Suppressor macrophage (primary cell): ENCODE measurements at regions not wholly inside any gene's neighbourhood (a gene's known extent, or its start where the extent isn't known, plus 50 kb on each side); places are given as distances from the start of the nearest gene placed in this dataset.

Experiments used
- DNase-seq, 4 experiments: peaks; one replicate each; pipeline ENCODE4 v3.0.0-alpha.2; 2020 to 2022

DNA sequence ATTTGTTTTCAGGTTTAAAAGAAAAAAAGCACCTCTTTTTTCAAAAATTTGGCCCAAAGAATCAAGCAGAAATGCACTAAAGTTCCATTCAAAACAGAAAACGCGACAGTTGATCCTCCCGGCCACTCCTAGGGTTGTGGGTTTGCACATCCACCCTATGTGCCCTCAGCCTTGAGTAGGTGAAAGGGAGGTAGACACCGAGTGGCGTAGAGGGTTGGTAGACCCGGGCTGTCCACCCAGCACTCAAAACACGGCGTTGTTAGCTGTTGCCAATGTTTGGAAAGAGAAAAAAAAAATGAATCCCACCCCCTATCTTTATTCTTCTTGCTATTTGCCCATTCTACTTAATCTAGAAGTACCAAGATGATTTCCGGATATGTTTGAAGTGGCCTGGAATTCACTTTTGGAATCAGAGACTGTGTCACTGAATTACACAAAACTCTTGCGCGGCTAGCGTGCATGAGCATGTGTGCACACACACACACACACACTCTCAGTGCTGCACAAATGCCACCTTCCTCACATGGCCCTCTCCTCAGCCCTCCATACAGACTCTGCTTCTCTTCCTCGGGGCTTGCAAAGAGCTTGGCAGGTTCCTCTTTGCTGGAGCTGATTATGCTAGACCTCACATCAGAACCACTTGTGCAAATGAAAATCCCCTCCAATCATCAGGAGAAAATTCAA lies 110.2 kb upstream of the HAND1 start:
- DNase-seq: no peak

DNA sequence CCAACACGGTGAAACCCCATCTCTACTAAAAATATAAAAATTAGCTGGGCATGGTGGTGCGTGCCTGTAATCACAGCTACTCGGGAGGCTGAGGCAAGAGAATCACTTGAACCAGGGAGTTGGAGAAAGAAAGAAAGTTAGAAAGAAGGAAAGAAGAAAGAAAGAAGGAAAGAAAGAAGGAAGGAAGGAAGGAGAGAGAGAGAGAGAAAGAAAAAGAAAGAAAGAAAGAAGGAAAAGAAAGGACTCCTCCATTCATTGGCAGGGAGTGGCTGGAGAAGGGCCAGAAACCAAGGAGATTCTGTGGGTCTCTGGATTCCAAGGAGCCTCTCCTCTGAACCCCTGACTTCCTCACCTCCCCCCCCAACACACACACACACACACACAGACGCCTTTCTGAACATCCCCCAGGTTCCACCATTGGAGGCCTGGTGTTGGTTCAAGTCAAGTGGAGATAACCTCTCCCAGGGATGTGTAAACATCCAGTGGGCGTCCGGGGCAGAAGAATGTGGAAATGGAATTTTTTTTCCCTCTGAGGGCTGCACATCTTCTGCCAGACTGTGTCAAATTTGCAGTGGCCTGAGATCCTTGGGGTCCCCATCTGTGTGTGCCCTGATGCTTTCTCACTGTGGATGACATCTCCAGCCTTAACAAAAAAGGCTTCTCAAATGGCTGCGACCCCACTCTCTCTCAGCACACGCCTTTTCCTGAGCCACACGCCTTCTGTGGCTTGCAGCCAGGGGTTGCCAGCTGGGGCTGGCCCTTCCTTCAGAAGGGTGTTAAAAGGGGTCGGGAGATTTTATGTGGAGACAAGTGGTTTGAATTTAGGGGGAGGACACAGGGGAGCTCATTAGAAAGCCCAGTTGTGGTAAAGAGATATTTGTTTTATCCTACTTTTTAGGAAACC lies 109.3 kb upstream of the HAND1 start:
- no peak for DNase-seq

DNA sequence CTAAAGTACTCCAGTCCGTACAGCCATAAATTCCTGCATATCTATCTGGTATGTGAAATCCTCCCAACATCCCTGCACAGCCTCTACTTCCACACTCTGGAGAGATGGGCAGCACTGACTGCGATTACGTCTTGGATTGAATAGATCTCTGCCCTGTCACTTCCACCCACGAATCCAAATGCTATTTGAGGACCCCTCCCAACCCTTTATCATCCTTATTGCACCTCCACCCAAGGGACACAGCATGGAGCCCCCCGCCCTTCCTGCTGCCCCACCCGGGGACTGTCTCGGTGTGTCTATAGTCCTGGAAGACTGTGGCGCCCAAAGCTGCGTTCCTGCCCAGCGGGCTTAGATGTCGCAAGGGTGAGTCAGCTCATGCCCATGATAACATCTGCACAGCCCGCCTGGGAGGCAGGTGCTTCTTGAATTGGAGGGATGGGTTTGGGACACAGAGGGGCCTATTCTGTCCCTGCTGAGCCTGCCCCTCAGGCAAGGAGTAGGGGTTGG lies 105.7 kb upstream of the HAND1 start:
- DNase-seq: no peak

DNA sequence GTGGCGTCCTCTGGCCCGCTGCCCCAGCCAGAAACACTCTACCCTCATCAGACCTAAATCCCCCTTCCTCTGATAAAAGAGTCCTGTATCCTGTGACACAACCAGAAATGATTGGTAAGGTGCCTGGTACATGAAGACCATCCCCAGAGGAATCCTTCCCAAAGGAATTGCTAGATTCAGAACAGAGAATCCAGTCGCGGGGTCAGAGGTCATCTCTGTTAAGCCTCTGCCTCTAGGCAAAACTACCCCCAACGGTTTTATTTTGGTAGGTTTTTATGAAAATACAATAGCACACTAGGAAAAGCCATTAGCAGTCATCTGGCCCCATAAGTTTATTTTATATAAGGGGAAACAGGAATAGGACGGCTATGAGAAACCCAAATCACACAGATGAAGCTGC lies 102.4 kb upstream of the HAND1 start:
- DNase-seq: no peak

DNA sequence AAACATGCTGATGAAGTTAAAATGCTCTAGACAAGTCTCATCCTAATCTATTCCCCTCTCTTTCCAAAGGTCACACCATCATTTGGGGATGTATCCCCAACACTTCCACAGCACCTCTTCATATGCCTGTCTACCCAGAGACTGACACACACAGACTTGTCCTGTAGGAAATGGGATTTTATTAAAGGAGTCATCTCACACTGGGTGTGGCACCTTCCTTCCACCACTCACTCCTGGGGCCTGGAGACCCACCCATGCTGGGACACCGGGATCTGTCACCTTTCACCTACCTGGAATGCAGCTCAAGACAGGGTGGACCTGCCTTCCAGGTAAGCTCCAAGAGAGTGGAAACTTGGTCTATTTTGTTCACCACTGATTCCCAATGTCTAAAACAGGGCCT lies 99.4 kb upstream of the HAND1 start:
- no peak for DNase-seq

- DNase-seq: no peak
These were observed 98.4 kb upstream of the HAND1 start for GRCh38 chr5:154576429-154576806.

DNA sequence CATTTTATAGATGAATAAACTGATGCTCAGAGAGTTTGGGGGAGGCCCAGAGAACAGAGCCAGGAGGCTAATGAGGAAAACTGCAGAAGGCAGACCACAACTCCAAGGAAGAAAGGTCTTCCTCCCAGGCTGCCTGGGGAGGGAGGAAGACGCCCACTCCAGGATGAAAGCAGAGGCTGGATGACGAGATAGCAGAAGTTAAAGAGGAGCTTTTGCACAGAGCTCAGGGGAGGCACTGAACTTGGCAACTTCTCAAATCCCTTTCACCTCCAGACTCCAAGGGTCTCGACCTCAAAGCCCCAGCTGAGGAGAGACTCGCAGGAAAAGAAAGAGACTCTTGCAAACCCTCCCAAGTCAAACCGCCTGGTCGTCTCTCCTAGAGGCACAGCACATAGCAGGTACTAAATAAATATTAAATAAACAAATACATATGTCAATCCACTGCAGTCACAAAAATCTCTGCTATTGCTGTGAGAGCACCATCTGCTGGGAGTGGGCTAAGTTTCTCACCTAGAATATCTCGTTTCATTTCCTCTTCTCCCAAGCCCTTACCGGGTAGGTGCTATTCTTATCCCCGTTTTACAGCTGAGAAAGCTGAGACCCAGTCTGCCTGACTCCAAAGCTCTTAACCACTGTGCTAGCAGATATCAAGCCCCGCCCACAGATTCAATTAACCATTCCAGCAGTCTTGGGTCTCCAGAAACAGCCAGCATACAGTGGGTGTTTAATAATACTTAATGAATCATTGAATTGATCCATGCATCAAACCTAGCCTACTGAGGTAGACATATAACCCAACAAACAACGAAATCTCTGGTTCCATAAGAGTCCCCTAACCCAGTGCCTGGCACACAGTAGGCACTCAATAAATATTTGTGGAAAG lies 97.8 kb upstream of the HAND1 start:
- DNase-seq: peak; percentile 19 to 60 (median 54)

DNA sequence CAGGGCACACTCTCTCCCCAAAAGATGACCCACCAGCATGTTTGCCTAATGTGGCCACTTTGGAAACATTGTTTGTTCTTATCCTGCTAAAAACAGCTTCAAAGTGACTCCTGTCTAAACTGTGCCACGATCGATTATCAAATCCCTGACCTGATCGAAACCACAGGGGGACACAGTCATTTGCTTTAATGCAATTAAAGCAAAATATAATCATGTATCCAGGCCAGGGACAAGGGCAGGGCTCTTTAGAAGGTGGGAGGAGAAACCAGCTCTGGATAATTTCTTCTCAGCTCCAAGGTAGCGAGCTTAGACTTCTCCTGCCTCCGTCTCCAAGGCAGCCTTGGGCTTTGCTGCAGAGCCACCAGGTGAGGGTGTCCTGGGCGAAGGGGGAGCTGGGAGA lies 95.0 kb upstream of the HAND1 start:
- no peak for DNase-seq

DNA sequence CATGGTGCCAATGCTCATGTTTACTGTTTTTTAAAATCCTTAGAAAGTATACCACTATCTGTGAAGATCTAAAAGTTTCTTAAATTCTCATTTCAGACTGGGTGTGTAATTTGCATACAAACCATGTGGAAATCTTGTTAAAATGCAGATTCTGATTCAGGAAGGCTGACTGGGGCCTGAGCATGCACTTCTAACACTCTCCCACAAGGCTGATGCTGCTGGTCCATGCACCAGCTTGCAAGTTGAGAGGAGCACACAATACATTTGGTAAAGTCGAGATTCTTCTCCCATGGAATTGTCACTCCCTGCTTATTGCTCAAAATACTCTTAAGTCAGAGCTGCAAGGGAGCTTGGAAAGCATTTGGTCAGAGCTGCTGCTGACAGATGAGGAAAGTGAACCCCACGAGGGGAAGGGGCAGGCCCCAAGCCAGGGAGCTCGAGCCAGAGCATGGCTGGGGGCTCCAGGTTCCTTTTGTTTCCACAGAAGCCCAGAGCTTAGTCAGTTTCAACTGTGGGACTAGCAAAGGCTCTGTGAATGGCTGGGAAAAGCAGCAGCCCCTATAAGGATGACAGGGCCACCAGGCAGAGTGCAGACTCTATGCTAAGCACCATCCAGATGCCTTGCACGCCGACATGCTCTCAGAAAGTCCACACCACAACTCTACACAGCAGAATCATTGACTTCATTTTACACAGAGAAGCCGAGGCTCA lies 93.5 kb upstream of the HAND1 start:
- DNase-seq: no peak

DNA sequence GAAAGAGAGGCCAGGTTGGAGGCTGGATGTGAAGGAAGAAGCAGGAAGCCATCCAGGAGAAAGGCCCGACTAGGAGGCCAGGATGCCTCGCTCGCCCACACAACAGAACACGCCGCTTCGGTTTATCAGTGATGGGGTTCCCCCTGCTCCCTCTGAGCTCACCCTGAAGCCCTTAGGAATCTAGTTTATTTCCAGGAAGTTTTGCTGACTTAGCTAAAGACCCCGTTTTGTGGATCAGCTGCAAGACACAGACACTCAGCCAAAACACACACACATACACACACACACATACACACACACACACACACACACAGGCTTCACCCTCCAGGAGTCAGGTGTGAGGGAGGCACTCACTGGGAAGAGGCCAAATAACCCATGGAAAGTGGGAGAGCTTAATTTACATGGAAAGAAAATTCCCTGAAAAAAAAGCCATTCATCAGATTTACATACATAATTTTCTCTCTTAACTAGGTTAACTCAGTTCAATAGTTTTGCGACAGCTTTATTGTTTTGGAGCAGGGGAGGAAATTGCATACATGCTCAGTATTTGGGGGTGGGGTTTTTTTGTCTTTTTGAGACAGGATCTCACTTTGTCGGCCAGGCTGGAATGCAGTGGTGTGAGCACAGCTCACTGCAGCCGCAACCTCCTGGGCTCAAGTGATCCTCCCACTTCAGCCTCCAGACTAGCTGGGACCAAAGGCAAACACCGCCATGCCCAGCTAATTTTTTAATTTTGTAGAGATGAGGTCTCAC lies 92.7 kb upstream of the HAND1 start:
- no peak for DNase-seq

- DNase-seq: no peak
These were observed 90.6 kb upstream of the HAND1 start for GRCh38 chr5:154568589-154568988.

- no peak for DNase-seq
These were observed 89.1 kb upstream of the HAND1 start for GRCh38 chr5:154567155-154567554.

DNA sequence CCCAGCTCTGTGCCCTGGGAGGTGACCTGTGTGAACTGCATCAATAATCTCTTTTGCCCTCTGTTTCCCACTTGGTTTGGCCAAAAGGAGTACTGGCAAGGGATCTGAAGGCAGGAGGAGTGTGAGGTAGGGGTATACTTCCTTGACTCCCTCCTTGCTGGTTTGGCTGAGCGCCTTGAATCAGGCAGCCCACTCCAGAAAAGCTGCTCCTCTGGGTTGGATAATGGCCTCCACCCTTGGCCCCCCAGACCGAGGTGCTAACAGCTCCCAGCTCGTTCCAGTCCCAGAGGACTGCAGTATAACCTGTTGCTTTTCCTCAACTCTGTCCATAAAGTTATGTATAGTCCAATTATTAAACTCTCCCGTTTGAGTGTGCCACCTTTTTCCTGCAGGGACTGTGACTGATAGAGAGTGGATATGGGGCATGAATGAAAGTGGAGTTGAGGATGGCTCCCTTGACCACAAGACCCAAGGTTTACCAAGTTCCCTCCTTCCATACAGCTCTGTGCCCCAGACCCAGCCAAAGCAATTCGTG lies 88.2 kb upstream of the HAND1 start:
- no peak for DNase-seq

DNA sequence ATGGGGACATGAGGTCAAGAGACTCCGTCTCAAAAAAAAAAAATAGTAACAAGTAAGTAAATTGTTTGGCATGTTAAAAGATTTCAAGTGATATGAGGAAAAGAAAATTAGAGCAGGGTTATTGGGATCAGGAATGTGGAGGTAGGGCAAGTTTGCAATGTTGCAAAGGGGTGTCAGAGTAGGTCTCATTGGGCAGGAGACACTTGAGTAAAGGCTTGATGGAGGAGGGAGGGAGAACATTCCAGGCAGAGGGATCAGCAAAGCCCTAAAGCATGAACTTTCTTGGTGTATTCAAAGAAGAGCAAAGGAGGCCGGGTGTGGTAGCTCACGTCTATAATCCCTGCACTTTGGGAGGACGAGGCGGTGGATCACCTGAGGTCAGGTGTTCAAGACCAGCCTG lies 87.1 kb upstream of the HAND1 start:
- no peak for DNase-seq

DNA sequence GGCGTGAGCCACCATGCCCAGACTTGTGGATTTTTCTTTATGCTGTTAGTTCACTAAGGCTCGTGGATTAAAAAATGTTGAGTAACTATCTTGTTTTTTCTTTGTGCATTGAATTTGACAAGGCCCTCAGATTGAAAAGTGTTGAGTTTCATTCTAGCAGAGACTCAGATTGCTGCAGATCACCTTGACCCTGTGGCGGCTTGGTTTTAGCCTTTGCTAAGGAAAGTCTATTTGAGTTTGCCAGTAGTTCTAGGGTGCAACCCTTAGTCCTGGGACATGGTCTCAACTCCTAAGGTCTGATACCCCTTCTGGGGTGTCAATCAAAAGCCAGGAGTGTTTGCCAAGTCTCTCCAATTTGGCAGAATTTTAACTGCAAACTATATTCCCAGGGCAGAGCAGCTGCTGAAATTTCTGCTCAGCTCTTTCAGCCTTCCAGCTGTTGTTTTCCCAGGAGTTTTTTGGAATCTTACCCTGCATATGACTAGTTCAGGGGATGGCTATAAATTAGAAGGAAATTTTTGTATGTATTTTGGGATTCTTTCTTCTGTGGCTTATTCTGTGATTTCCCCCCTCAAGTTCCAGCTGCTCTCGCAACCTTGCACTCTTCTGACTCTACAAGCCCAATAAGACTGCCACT lies 84.3 kb upstream of the HAND1 start:
- DNase-seq: no peak

GRCh38 chr5:154559398-154560276 lies 81.6 kb upstream of the HAND1 start:
- DNase-seq: no peak

GRCh38 chr5:154557548-154557947 lies 79.5 kb upstream of the HAND1 start:
- DNase-seq: no peak

DNA sequence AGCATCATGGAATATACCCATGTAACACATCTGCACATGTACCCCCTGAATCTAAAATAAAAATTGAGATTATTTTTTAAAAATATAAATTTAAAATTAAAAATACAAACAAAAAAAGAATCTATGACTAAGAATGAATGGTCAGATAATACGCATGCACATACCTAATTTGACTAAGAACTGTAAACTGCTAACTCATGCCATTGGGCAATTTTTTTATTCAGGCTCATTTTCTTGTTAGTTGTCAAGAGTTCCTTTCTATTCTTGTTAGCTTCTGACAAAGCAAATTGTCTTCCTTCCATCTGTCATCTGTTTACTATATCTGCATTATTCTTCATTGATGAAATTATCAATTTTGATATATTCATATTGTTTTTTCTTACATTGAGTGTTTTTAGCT lies 69.5 kb upstream of the HAND1 start:
- DNase-seq: peak in 1 of 4 experiments; percentile 7

- DNase-seq: no peak
These were observed 68.7 kb upstream of the HAND1 start for GRCh38 chr5:154546719-154547118.

- peak in 3 of 4 experiments; percentile 6 to 68 (median 55) for DNase-seq
These were observed 66.6 kb upstream of the HAND1 start for GRCh38 chr5:154544646-154545045.
